GM12873 (cell line): ENCODE measurements at regions not wholly inside any gene's neighbourhood (a gene's known extent, or its start where the extent isn't known, plus 50 kb on each side); places are given as distances from the start of the nearest gene placed in this dataset.

Experiments used
- TF ChIP-seq, protein P1 (sequence below): IDR thresholded peaks from 2 replicates; pipeline ENCODE4 v1.5.1; 2012; ENCODE audit warnings: low read depth, mild to moderate bottlenecking, moderate library complexity, low read length, control low read depth; ENCODE audit not compliant: insufficient read depth; ENCODE audit errors: missing control alignments

DNA sequence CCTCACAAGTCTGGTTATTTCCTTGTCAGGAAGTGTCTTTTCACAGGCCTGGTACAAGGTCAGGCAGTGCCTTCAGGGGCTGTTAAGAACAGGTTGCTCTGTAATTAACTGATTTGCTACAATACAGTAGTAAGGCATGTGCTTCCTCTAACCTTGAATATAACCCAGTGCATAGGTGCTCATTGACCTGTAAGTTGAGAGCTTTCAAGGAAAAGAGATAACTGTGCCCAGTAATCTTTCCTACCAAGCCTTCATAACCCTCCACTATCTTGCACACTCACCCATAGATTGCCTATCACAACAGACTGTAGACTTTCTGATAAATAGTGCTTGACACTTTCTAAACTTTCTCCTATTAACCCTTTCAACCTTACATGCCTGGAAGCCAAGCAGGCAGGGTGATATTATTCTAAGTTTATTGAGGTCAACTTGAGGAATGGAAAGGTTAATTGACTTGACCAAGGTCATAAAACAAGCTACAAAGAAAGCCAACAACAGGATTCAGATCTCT lies 148.1 kb downstream of the PPARGC1A start:
- TF ChIP-seq, protein P1, sequence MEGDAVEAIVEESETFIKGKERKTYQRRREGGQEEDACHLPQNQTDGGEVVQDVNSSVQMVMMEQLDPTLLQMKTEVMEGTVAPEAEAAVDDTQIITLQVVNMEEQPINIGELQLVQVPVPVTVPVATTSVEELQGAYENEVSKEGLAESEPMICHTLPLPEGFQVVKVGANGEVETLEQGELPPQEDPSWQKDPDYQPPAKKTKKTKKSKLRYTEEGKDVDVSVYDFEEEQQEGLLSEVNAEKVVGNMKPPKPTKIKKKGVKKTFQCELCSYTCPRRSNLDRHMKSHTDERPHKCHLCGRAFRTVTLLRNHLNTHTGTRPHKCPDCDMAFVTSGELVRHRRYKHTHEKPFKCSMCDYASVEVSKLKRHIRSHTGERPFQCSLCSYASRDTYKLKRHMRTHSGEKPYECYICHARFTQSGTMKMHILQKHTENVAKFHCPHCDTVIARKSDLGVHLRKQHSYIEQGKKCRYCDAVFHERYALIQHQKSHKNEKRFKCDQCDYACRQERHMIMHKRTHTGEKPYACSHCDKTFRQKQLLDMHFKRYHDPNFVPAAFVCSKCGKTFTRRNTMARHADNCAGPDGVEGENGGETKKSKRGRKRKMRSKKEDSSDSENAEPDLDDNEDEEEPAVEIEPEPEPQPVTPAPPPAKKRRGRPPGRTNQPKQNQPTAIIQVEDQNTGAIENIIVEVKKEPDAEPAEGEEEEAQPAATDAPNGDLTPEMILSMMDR: no peak

DNA sequence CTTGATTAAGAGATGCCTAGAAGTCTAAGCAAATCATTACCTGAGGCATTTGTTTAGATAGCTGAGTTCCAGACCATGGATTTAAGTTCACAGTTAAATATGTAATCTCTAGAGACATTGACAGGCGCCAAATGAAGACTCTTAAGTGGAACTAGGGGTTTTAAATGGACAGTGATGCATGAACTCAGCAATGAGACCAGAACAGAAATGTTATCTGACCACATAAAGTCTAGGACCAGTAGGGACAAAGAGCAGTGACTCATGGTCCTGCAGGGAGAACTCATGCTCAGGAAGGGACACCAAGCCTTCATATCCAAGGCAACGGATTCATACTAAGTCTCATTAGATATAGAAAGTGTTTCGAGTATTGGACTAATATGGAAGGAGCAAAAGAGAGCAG lies 152.3 kb downstream of the PPARGC1A start:
- TF ChIP-seq, protein P1: no peak

DNA sequence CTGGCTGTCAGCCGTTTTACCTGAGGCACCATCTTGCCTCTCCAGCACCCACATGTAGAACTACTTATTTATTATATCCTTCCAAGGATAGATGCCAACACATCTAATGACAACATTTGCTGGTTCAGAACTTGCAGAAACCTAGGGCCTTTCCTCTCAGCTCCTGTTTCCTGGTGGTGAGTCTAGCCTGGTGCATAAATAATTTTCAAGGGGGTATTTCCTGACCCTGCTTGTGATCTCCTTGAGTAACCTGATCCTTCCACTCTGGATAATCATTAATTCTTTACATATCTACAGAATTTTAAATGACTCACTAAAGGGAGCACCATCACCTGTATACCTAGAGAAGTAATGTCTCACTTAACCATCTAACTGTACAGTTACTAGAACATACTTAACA lies 153.4 kb downstream of the PPARGC1A start:
- TF ChIP-seq, protein P1: no peak

DNA sequence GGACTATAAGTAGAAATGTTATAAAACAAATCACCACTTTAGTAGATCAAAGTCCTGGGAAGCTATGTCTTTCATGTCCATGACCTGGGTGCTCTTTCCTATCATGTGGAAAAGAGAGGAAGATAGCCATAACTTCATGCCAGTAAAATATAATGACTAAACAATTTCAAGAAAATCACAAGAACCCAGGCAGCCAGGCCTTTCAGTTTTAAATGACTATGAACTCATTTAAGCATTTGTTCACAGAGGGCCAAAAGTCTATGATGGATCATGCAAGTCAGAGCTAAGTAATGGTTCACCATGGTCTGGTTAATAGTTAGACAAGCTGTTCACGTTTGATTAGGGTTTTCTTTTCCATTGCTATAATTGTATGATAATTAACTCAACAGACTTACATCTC lies 155.8 kb downstream of the PPARGC1A start:
- TF ChIP-seq, protein P1: no peak

DNA sequence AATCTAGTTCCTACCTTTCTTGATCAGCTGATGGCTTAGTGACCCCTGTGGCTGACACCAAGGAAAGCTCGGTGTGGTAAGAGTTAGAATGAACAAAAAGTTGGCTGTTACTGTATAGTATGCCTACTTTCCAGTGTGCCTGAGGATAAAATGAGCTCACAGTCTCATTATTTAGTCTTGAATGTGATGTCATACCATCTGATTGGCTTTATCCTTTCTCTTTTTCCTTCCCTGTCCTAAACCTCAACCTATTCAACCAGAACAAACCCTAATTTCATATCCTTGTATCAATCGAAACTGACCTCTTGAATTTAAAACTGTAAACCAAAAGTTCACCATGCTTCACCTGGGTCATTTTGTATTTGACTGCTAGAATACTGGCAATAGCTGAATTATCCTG lies 156.4 kb downstream of the PPARGC1A start:
- TF ChIP-seq, protein P1: no peak

DNA sequence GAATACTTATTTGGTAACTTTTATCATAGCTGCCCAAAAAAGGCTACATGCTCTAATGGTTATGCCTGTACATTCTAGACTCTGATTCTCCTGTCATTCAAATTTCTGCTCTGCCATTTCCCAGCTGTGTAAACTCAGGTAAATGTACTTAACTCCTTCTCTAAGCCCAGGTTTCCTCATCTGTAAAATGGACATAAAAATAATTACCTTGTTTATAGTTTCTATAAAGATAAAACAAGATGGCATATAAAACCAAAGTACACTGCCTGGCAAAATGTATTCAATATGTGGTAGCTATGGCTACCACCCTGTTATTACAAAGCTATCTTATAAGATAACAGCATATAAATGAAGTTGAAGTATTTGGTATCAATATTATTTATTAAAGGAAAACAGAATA lies 158.8 kb downstream of the PPARGC1A start:
- TF ChIP-seq, protein P1: no peak

DNA sequence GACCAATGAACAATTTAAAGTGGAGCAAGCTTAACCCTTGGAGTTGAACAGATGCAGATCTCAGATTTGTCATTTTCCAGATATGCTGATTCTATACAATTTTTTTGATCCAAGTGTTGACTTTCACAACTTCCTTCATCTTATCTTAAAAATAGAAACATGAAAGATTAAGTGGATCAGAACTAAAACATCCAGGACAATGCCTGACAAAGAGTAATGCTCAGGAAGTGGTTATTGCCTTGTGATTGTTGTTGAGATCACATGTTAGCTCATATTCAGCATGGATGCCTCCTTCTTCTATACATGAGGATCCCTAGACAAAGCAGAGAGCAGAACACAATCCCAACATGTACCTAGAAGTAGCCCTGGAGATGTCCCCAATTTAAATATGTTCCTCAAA lies 160.9 kb downstream of the PPARGC1A start:
- TF ChIP-seq, protein P1: no peak
